ENCODE measurements at regions not wholly inside any gene's neighbourhood (a gene's known extent, or its start where the extent isn't known, plus 50 kb on each side); places are given as distances from the start of the nearest gene placed in this dataset.

DNA sequence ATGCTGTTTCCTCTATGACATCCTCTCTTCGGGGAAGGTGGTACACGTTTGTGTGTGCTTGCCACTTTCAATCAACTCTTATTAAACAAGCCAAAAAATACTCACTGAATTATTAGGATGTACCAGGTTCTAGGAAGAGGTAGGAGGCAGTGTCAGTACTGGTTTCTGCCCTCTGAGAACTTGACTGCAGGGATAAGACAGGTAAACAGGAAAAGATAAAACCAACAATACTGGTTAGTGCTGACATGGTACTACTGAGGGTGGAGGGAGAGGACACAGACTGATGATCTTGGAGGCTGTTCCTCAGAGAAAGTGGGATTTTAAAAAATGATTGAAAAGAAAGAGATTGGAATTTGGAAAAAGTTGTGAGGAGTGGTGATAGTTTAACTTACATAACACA lies 295.2 kb upstream of the PWP1 start:
- Histone ChIP-seq H3K27me3 (no peaks in the 10 kb centered on the region), H3K4me3 (no peak overlapping the region), H3K27ac (no peak overlapping the region), H3K4me1 (replicated peaks in 1 of 2) (no peaks in the 10 kb centered on the region), H3K36me3 (replicated peaks in 1 of 2) (no peaks in the 10 kb centered on the region), H3K9me3 (replicated peaks in 1 of 3) (no peaks in the 10 kb centered on the region)
- TF ChIP-seq, protein P1, sequence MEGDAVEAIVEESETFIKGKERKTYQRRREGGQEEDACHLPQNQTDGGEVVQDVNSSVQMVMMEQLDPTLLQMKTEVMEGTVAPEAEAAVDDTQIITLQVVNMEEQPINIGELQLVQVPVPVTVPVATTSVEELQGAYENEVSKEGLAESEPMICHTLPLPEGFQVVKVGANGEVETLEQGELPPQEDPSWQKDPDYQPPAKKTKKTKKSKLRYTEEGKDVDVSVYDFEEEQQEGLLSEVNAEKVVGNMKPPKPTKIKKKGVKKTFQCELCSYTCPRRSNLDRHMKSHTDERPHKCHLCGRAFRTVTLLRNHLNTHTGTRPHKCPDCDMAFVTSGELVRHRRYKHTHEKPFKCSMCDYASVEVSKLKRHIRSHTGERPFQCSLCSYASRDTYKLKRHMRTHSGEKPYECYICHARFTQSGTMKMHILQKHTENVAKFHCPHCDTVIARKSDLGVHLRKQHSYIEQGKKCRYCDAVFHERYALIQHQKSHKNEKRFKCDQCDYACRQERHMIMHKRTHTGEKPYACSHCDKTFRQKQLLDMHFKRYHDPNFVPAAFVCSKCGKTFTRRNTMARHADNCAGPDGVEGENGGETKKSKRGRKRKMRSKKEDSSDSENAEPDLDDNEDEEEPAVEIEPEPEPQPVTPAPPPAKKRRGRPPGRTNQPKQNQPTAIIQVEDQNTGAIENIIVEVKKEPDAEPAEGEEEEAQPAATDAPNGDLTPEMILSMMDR (IDR thresholded peaks at IDR 0.05): no peak
- TF ChIP-seq POLR2A (IDR thresholded peaks at IDR 0.05): no peak
- DNase-seq: no peak
- intact Hi-C loops (cut with DNase I): no loop called here
- WGBS, 4 donors: 55 to 83% (median 65%) methylated on average over 2 of the region's 2 CpGs

DNA sequence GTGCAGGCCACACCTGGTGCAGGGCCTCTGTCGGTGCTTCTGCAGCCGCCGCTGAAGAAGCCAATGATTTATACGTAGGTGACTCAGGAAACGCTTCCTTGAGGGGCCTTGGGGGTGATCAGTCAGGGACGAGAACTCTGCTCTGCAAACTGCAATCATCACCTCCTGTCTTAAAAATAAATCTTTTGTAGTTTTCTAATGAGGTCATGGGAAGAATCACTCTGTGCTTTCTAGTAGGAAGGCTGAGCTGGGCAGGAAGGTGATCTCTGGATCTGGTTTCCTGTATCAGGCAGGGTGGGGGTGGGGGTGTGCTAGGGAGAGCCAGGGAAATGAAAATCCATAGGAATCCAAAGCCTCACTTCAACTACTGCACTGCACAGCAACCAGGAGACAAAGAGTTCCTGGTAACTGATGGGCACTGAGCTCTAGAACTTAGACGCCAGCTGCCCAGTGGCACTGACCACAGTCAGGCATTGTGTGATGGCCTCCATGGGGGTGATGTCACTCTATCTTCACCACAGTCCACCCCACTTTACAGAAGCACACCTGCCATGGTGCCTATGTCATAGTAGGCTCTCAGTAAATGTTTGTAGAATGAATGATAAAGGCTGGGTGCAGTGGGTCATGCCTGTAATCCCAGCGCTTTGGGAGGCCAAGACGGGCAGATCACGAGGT lies 292.4 kb upstream of the PWP1 start:
- Histone ChIP-seq H3K4me3 (no peak overlapping the region), H3K4me1 (replicated peaks in 1 of 2) (no peaks in the 10 kb centered on the region), H3K36me3 (replicated peaks in 1 of 2) (no peaks in the 10 kb centered on the region), H3K9me3 (replicated peaks in 1 of 3) (no peaks in the 10 kb centered on the region), H3K27ac (no peak overlapping the region), H3K27me3 (no peaks in the 10 kb centered on the region)
- WGBS, 4 donors: 49 to 66% (median 60%) methylated on average over 8 to 10 of the region's 10 CpGs
- DNase-seq: no peak
- TF ChIP-seq, protein P1 (IDR thresholded peaks at IDR 0.05): no peak
- TF ChIP-seq POLR2A (IDR thresholded peaks at IDR 0.05): no peak
- intact Hi-C loops (cut with DNase I): no loop called here

DNA sequence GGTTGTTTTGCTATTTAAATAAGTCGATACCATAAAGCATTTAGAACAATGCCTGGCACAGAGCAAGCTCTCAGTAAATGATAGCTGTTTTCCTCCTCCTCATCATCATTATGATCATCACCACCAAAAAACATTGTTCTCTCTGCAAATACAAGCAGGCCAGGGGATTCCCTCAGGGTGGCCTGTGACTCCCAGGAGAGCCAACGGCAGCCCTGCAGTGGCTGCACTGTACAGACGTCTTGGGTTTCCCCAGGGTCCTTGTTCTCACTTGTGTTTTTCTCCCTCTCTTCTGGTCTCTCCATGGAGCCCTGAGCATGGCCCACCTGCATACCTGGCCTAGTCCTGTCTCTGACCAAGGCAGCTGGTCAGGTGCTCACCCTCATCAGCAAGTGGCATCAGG lies 290.9 kb upstream of the PWP1 start:
- H3K36me3 ChIP-seq (replicated peaks in 1 of 2): no peaks in the 10 kb centered on the region
- intact Hi-C loops (cut with DNase I): no loop called here
- H3K4me3 ChIP-seq: no peak overlapping the region
- 70 to 88% (median 76%) methylated on average over 3 of the region's 3 CpGs for WGBS, 4 donors
- H3K9me3 ChIP-seq (replicated peaks in 1 of 3): no peaks in the 10 kb centered on the region
- TF ChIP-seq, protein P1 (IDR thresholded peaks at IDR 0.05): no peak
- TF ChIP-seq POLR2A (IDR thresholded peaks at IDR 0.05): no peak
- no peak overlapping the region for H3K27ac ChIP-seq
- no peaks in the 10 kb centered on the region for H3K4me1 ChIP-seq (replicated peaks in 1 of 2)
- H3K27me3 ChIP-seq: no peaks in the 10 kb centered on the region
- DNase-seq: no peak

DNA sequence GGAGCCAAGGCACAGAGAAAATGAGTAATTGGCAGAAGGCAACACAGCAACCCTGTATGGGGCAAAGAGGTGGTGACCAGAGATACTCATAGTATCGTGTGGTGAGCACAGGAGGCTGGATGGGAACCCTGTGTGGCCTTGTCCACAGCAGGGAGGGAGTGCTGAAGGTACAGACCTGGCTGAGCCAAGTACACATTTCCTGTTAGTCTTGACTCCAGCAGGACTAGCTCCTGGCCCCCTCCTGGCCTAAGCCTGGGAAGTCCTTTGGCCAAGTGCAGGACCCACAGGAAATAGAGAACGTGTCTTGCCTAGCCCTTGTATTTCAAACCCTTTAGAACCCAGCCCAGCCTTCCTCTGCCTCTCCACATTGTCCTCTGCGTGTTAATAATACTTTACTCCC lies 289.8 kb upstream of the PWP1 start:
- no peaks in the 10 kb centered on the region for H3K9me3 ChIP-seq (replicated peaks in 1 of 3)
- no peaks in the 10 kb centered on the region for H3K4me1 ChIP-seq (replicated peaks in 1 of 2)
- 61 to 73% (median 65%) methylated on average over 3 of the region's 3 CpGs for WGBS, 4 donors
- H3K27ac ChIP-seq: no peak overlapping the region
- intact Hi-C loops (cut with DNase I): no loop called here
- no peaks in the 10 kb centered on the region for H3K36me3 ChIP-seq (replicated peaks in 1 of 2)
- H3K27me3 ChIP-seq: no peaks in the 10 kb centered on the region
- no peak for DNase-seq
- H3K4me3 ChIP-seq: no peak overlapping the region
- TF ChIP-seq POLR2A (IDR thresholded peaks at IDR 0.05): no peak
- TF ChIP-seq, protein P1 (IDR thresholded peaks at IDR 0.05): no peak
